ENCODE measurements at regions not wholly inside any gene's neighbourhood (a gene's known extent, or its start where the extent isn't known, plus 50 kb on each side); places are given as distances from the start of the nearest gene placed in this dataset.

GRCh38 chr6:68473433-68474210 lies 161.5 kb upstream of the ADGRB3 start:
- no peak for DNase-seq (ENCODE audit: low spot score)
- H3K4me1 Mint-ChIP-seq (ENCODE audit: low read depth): no peaks in the 10 kb centered on the region
- H3K27ac Mint-ChIP-seq: no peak overlapping the region
- peaks cover 6% of the 10 kb centered on the region for H3K9me3 Mint-ChIP-seq
- intact Hi-C loops (cut with micrococcal nuclease): no loop called here
- H3K4me3 Mint-ChIP-seq (ENCODE audit: low read depth): no peak overlapping the region
- H3K27me3 Mint-ChIP-seq (ENCODE audit: low read depth): no peaks in the 10 kb centered on the region
- no peaks in the 10 kb centered on the region for H3K36me3 Mint-ChIP-seq (ENCODE audit: low read depth)

GRCh38 chr6:68468244-68468884 lies 166.7 kb upstream of the ADGRB3 start:
- DNase-seq (ENCODE audit: low spot score): no peak
- Mint-ChIP-seq H3K27me3 (ENCODE audit: low read depth) (no peaks in the 10 kb centered on the region), H3K4me1 (ENCODE audit: low read depth) (no peaks in the 10 kb centered on the region), H3K9me3 (peaks cover 6% of the 10 kb centered on the region), H3K27ac (no peak overlapping the region), H3K36me3 (ENCODE audit: low read depth) (no peaks in the 10 kb centered on the region), H3K4me3 (ENCODE audit: low read depth) (no peak overlapping the region)
- intact Hi-C loops (cut with micrococcal nuclease): no loop called here

- intact Hi-C loops (cut with micrococcal nuclease): no loop called here
- Mint-ChIP-seq H3K36me3 (ENCODE audit: low read depth) (no peaks in the 10 kb centered on the region), H3K9me3 (peaks cover 26% of the 10 kb centered on the region), H3K27me3 (ENCODE audit: low read depth) (no peaks in the 10 kb centered on the region), H3K27ac (no peak overlapping the region), H3K4me3 (ENCODE audit: low read depth) (no peak overlapping the region), H3K4me1 (ENCODE audit: low read depth) (no peaks in the 10 kb centered on the region)
- DNase-seq (ENCODE audit: low spot score): no peak
These were observed 176.6 kb upstream of the ADGRB3 start for GRCh38 chr6:68458447-68458846.

GRCh38 chr6:68447112-68447511 lies 188.0 kb upstream of the ADGRB3 start:
- no peaks in the 10 kb centered on the region for H3K36me3 Mint-ChIP-seq (ENCODE audit: low read depth)
- no peak for DNase-seq (ENCODE audit: low spot score)
- no peaks in the 10 kb centered on the region for H3K27me3 Mint-ChIP-seq (ENCODE audit: low read depth)
- intact Hi-C loops (cut with micrococcal nuclease): no loop called here
- no peak overlapping the region for H3K27ac Mint-ChIP-seq
- no peak overlapping the region for H3K4me3 Mint-ChIP-seq (ENCODE audit: low read depth)
- H3K9me3 Mint-ChIP-seq: peaks cover 4% of the 10 kb centered on the region
- H3K4me1 Mint-ChIP-seq (ENCODE audit: low read depth): no peaks in the 10 kb centered on the region

GRCh38 chr6:68445926-68446325 lies 189.2 kb upstream of the ADGRB3 start:
- Mint-ChIP-seq H3K4me1 (ENCODE audit: low read depth) (no peaks in the 10 kb centered on the region), H3K9me3 (peaks cover 3% of the 10 kb centered on the region), H3K27ac (no peak overlapping the region), H3K27me3 (ENCODE audit: low read depth) (no peaks in the 10 kb centered on the region), H3K36me3 (ENCODE audit: low read depth) (no peaks in the 10 kb centered on the region), H3K4me3 (ENCODE audit: low read depth) (no peak overlapping the region)
- intact Hi-C loops (cut with micrococcal nuclease): no loop called here
- no peak for DNase-seq (ENCODE audit: low spot score)

- H3K27ac Mint-ChIP-seq: no peak overlapping the region
- intact Hi-C loops (cut with micrococcal nuclease): no loop called here
- no peaks in the 10 kb centered on the region for H3K36me3 Mint-ChIP-seq (ENCODE audit: low read depth)
- no peak for DNase-seq (ENCODE audit: low spot score)
- H3K27me3 Mint-ChIP-seq (ENCODE audit: low read depth): no peaks in the 10 kb centered on the region
- no peak overlapping the region for H3K4me3 Mint-ChIP-seq (ENCODE audit: low read depth)
- H3K9me3 Mint-ChIP-seq: no peaks in the 10 kb centered on the region
- no peaks in the 10 kb centered on the region for H3K4me1 Mint-ChIP-seq (ENCODE audit: low read depth)
These were observed 191.4 kb upstream of the ADGRB3 start for GRCh38 chr6:68443704-68444103.

- H3K4me1 Mint-ChIP-seq (ENCODE audit: low read depth): no peaks in the 10 kb centered on the region
- H3K4me3 Mint-ChIP-seq (ENCODE audit: low read depth): no peak overlapping the region
- H3K27me3 Mint-ChIP-seq (ENCODE audit: low read depth): no peaks in the 10 kb centered on the region
- H3K9me3 Mint-ChIP-seq: no peaks in the 10 kb centered on the region
- intact Hi-C loops (cut with micrococcal nuclease): no loop called here
- no peaks in the 10 kb centered on the region for H3K36me3 Mint-ChIP-seq (ENCODE audit: low read depth)
- no peak overlapping the region for H3K27ac Mint-ChIP-seq
- no peak for DNase-seq (ENCODE audit: low spot score)
These were observed 207.5 kb upstream of the ADGRB3 start for GRCh38 chr6:68427630-68428029.

- H3K27ac Mint-ChIP-seq: no peak overlapping the region
These were observed 225.1 kb upstream of the ADGRB3 start for GRCh38 chr6:68410021-68410420.

GRCh38 chr6:68400396-68400795 lies 234.7 kb upstream of the ADGRB3 start:
- no peaks in the 10 kb centered on the region for H3K27me3 Mint-ChIP-seq (ENCODE audit: low read depth)
- no peaks in the 10 kb centered on the region for H3K36me3 Mint-ChIP-seq (ENCODE audit: low read depth)
- peaks cover 34% of the 10 kb centered on the region for H3K9me3 Mint-ChIP-seq
- intact Hi-C loops (cut with micrococcal nuclease): no loop called here
- no peak overlapping the region for H3K27ac Mint-ChIP-seq
- no peak for DNase-seq (ENCODE audit: low spot score)
- H3K4me3 Mint-ChIP-seq (ENCODE audit: low read depth): no peak overlapping the region
- no peaks in the 10 kb centered on the region for H3K4me1 Mint-ChIP-seq (ENCODE audit: low read depth)

More at GRCh38 chr6:68410021-68410420, 225.1 kb upstream of the ADGRB3 start:
- peaks cover 4% of the 10 kb centered on the region for H3K9me3 Mint-ChIP-seq
- no peaks in the 10 kb centered on the region for H3K27me3 Mint-ChIP-seq (ENCODE audit: low read depth)
- no peaks in the 10 kb centered on the region for H3K36me3 Mint-ChIP-seq (ENCODE audit: low read depth)
- H3K4me3 Mint-ChIP-seq (ENCODE audit: low read depth): no peak overlapping the region
- no peaks in the 10 kb centered on the region for H3K4me1 Mint-ChIP-seq (ENCODE audit: low read depth)
- no peak for DNase-seq (ENCODE audit: low spot score)
- intact Hi-C loops (cut with micrococcal nuclease): no loop called here

GRCh38 chr6:68391953-68392352 lies 243.1 kb upstream of the ADGRB3 start:
- Mint-ChIP-seq H3K27me3 (ENCODE audit: low read depth) (no peaks in the 10 kb centered on the region), H3K4me1 (ENCODE audit: low read depth) (no peaks in the 10 kb centered on the region), H3K27ac (no peak overlapping the region), H3K4me3 (ENCODE audit: low read depth) (no peak overlapping the region), H3K9me3 (peaks cover 19% of the 10 kb centered on the region), H3K36me3 (ENCODE audit: low read depth) (no peaks in the 10 kb centered on the region)
- no peak for DNase-seq (ENCODE audit: low spot score)
- intact Hi-C loops (cut with micrococcal nuclease): no loop called here

GRCh38 chr6:68372991-68373390 lies 262.1 kb upstream of the ADGRB3 start:
- no peak overlapping the region for H3K4me3 Mint-ChIP-seq (ENCODE audit: low read depth)
- intact Hi-C loops (cut with micrococcal nuclease): no loop called here
- H3K36me3 Mint-ChIP-seq (ENCODE audit: low read depth): no peaks in the 10 kb centered on the region
- DNase-seq (ENCODE audit: low spot score): no peak
- H3K4me1 Mint-ChIP-seq (ENCODE audit: low read depth): no peaks in the 10 kb centered on the region
- H3K9me3 Mint-ChIP-seq: peaks cover 3% of the 10 kb centered on the region
- H3K27me3 Mint-ChIP-seq (ENCODE audit: low read depth): no peaks in the 10 kb centered on the region
- no peak overlapping the region for H3K27ac Mint-ChIP-seq

GRCh38 chr6:68368845-68369244 lies 266.2 kb upstream of the ADGRB3 start:
- no peaks in the 10 kb centered on the region for H3K27me3 Mint-ChIP-seq (ENCODE audit: low read depth)
- H3K27ac Mint-ChIP-seq: no peak overlapping the region
- no peaks in the 10 kb centered on the region for H3K4me1 Mint-ChIP-seq (ENCODE audit: low read depth)
- H3K9me3 Mint-ChIP-seq: peaks cover 7% of the 10 kb centered on the region
- intact Hi-C loops (cut with micrococcal nuclease): no loop called here
- no peak overlapping the region for H3K4me3 Mint-ChIP-seq (ENCODE audit: low read depth)
- DNase-seq (ENCODE audit: low spot score): no peak
- H3K36me3 Mint-ChIP-seq (ENCODE audit: low read depth): no peaks in the 10 kb centered on the region

- no peaks in the 10 kb centered on the region for H3K27me3 Mint-ChIP-seq (ENCODE audit: low read depth)
- intact Hi-C loops (cut with micrococcal nuclease): no loop called here
- H3K36me3 Mint-ChIP-seq (ENCODE audit: low read depth): no peaks in the 10 kb centered on the region
- H3K4me1 Mint-ChIP-seq (ENCODE audit: low read depth): no peaks in the 10 kb centered on the region
- no peak overlapping the region for H3K4me3 Mint-ChIP-seq (ENCODE audit: low read depth)
- no peak overlapping the region for H3K27ac Mint-ChIP-seq
- DNase-seq (ENCODE audit: low spot score): no peak
- H3K9me3 Mint-ChIP-seq: peaks cover 11% of the 10 kb centered on the region
These were observed 270.7 kb upstream of the ADGRB3 start for GRCh38 chr6:68364271-68364805.
